Left lobe of liver (tissue), 2 donors: ENCODE measurements at regions not wholly inside any gene's neighbourhood (a gene's known extent, or its start where the extent isn't known, plus 50 kb on each side); places are given as distances from the start of the nearest gene placed in this dataset.

Experiments used
- ATAC-seq: fragments of 200-7000 bp; cut with Tn5 transposase; one replicate; pipeline ENCODE4 v1.9.1; 2020; ENCODE audit warnings: mild to moderate bottlenecking, moderate library complexity
- DNase-seq: peaks from one replicate; pipeline ENCODE4 v3.0.0-alpha.2; 2020; ENCODE audit warnings: low spot score
- donor health status: DM: no; HTN: no; CAD: no; lungs with moderate emphysema.
- donor health status: DM: no; HTN: yes; CAD: no.

DNA sequence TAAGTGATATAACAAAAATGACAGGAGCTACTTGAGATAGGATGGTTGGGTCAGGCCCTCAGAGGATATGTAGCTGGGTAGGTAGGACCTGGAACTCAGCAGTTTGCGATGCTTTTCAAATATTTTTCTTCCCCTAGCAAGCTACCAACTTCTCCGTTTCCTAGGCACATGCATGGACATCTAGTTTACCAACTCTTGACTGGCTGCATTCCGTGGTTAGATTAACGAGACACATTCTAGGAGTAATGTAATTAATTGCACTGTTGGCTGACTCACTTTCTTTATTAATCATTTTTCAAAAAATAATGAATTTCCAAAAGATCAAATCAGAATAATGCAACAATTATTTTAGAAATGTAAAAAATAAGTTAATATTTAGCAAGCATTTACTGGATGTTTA lies 95.9 kb downstream of the MACIR start:
- ATAC-seq (no peak), DNase-seq (no peak)

- no peak for ATAC-seq
- no peak for DNase-seq
Measured at GRCh38 chr5:103353581-103353980, 95.0 kb downstream of the MACIR start.

DNA sequence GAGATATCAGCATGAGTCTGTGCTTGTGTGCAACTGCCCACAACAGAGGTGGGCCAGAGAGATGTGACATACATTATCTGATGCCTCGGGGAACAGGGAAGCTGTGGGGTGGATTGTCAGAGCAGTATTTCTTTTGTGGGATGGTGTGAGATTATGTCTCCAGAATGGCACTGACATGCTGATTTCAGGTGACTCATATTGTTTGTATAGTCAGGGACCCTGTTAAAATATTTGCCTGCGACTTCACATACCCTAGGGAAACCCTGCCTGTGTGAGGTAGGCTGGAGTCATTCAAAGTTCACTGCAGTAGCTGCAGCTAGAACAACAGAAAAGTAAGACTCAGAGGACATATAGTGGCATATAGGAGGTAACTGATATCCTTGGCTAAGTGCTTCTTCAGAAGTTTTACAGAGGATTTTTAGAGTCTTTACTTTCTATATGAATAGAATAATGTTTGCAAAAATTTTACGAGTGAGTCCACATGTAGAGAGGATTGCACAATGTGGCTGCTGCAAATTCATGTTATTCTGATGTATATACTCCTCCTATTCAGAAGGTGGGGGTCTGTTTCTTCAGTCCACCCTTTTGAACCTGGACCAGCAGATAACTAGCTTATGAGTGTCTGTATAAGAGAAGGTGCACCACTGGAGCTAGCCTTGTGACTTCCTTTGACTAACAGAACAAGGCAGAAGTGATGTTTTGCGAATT lies 89.3 kb downstream of the MACIR start:
- DNase-seq = no peak
- ATAC-seq = no peak

DNA sequence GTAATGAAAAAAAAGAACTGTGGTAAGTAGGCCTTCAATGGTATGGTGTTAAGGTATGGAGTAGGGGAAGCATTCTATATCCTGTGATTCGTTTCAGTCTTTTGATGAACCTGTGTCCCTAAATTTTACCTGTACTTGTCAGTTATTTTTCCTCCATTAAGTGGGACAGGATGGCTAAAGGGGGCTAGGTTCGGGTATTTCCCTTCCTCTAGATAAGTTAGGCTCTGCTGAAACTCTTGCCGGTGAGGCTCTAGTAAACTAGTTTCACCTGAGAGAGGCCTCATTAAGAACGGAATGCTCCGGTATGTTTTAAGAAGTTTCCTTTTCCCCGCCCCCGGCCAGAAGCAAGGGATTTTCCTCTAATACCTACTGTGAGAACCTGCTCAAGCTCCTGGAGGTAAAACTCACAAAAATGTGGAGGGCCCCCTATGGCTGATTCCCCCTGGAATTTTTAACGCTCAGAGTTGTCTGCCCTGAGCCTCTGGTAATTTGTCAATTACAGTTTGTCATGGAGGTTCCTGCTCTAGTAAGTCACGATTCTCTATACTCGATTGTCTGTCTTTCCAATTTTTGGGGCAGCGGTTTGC lies 87.7 kb downstream of the MACIR start:
- DNase-seq (no peak), ATAC-seq (no peak)

DNA sequence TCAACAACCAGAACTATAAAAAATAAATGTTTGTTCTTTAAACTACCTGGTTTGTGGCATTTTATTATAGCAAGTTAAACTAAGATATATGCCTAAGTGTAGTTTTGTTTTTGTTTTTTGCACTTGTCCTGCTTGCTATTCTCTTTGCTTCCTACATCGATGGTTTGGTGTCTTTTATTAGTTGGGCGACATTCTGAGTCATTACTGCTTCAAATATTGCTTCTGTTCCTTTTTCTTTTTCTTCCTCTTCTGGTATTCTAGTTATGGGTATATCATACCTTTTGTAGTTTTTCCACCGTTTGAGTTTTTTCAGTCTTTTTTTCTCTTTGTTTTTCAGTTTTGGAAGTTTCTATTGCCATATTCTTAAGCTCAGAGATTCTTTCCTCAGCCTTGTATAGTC lies 86.9 kb downstream of the MACIR start:
- ATAC-seq (no peak), DNase-seq (no peak)

GRCh38 chr5:103340717-103341388 lies 82.3 kb downstream of the MACIR start:
- ATAC-seq = no peak
- no peak for DNase-seq

- ATAC-seq (no peak), DNase-seq (no peak)
Measured at GRCh38 chr5:103340132-103340531, 81.6 kb downstream of the MACIR start.

- ATAC-seq = no peak
- no peak for DNase-seq
Measured at GRCh38 chr5:103336941-103337340, 78.4 kb downstream of the MACIR start.

DNA sequence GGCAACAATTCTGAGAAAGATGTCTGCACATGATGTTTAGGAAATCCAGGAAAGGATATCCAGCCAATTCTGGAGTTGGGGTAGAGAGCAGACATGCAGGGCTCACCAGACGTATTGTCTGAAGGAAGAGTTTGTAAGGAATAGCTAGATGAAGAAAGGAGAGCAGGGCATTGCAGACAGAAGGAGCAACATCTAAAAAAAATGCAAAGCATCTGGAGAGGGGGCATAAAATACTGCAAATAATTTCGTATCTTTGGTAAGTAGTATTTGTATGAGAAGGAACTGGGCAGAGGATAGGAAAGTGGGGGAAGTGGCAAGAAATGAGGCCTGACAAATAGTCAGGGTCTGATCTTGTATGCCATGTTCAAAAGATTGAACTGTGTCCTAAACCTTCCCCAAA lies 74.8 kb downstream of the MACIR start:
- DNase-seq = no peak

GRCh38 chr5:103330875-103331274 lies 72.3 kb downstream of the MACIR start:
- no peak for ATAC-seq
- no peak for DNase-seq

More for the DNA sequence above, 74.8 kb downstream of the MACIR start:
- ATAC-seq = no peak
